ENCODE measurements at regions not wholly inside any gene's neighbourhood (a gene's known extent, or its start where the extent isn't known, plus 50 kb on each side); places are given as distances from the start of the nearest gene placed in this dataset.
"Not testable (repeated sequence)": the region's sequence is repeated elsewhere in the genome, so short reads cannot be mapped to it uniquely, and the experiment has no call there.

GRCh38 chr12:16807731-16808130 is 201.8 kb upstream of the LMO3 start:
- TF ChIP-seq MYC (IDR thresholded peaks at IDR 0.05; ENCODE audit: low read depth, low read length) (no peak), POLR2A (IDR thresholded peaks at IDR 0.05; ENCODE audit: extremely low read depth, insufficient read length) (no peak), CTCF (IDR thresholded peaks at IDR 0.05; ENCODE audit: low read depth, low read length) (no peak)
- TF ChIP-seq, protein P1, sequence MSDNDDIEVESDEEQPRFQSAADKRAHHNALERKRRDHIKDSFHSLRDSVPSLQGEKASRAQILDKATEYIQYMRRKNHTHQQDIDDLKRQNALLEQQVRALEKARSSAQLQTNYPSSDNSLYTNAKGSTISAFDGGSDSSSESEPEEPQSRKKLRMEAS (IDR thresholded peaks at IDR 0.05; ENCODE audit: low read depth, low read length) = no peak
- H3K4me3 ChIP-seq (ENCODE audit: low read depth, low read length) = no peak overlapping the region
- no peak for DNase-seq (ENCODE audit: low read depth)

DNA sequence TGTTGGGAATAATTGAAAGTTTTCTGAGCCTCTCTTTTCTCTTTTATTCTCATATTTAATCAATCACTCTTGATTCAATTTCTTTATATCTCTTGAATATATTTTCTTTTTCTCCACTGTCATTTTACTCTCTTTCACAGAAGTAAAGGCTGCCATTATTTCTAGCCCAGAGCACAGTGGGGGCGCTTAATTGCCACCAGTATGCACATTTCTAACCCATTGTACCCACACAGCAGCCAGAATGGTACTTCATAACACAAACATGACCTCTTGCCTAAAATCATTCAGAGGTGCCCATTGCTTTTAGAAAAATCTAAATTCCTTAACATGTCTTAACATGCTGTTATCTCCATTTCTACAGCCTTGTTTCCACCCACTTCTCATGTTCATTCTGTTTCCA is 190.2 kb upstream of the LMO3 start:
- DNase-seq (ENCODE audit: low read depth) = no peak
- TF ChIP-seq POLR2A (IDR thresholded peaks at IDR 0.05; ENCODE audit: extremely low read depth, insufficient read length) (no peak), MYC (IDR thresholded peaks at IDR 0.05; ENCODE audit: low read depth, low read length) (no peak), CTCF (IDR thresholded peaks at IDR 0.05; ENCODE audit: low read depth, low read length) (no peak)
- TF ChIP-seq, protein P1 (IDR thresholded peaks at IDR 0.05; ENCODE audit: low read depth, low read length) = no peak
- H3K4me3 ChIP-seq (ENCODE audit: low read depth, low read length) = no peak overlapping the region

GRCh38 chr12:16789204-16789790 is 183.3 kb upstream of the LMO3 start:
- no peak overlapping the region for H3K4me3 ChIP-seq (ENCODE audit: low read depth, low read length)
- DNase-seq (ENCODE audit: low read depth) = no peak
- TF ChIP-seq, protein P1 (IDR thresholded peaks at IDR 0.05; ENCODE audit: low read depth, low read length) = no peak
- TF ChIP-seq POLR2A (IDR thresholded peaks at IDR 0.05; ENCODE audit: extremely low read depth, insufficient read length) (no peak), CTCF (IDR thresholded peaks at IDR 0.05; ENCODE audit: low read depth, low read length) (no peak), MYC (IDR thresholded peaks at IDR 0.05; ENCODE audit: low read depth, low read length) (no peak)

- no peak for DNase-seq (ENCODE audit: low read depth)
- H3K4me3 ChIP-seq (ENCODE audit: low read depth, low read length) = no peak overlapping the region
- TF ChIP-seq, protein P1 (IDR thresholded peaks at IDR 0.05; ENCODE audit: low read depth, low read length) = no peak
- TF ChIP-seq MYC (IDR thresholded peaks at IDR 0.05; ENCODE audit: low read depth, low read length) = no peak
Observed at GRCh38 chr12:16788506-16789203, 182.7 kb upstream of the LMO3 start.

DNA sequence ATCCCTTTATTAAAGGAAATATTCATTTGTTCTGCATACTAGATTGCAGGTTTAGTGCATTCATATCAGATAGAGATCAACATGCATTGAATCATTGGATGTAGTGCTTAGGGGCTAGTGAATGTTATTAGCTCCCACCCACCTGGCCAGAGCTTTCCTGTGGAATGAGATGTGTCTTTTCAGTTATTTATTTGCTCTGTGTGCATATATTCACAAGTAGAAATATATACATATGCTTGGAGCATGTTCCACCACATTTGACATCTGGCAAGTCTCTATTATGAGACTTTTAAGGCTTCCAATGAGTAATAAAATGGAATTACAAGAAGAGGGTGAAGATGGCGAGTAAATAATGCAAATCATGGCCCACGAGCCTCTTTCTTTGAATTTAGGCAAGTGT is 180.0 kb upstream of the LMO3 start:
- no peak for TF ChIP-seq MYC (IDR thresholded peaks at IDR 0.05; ENCODE audit: low read depth, low read length)
- TF ChIP-seq, protein P1 (IDR thresholded peaks at IDR 0.05; ENCODE audit: low read depth, low read length) = no peak
- TF ChIP-seq POLR2A (IDR thresholded peaks at IDR 0.05; ENCODE audit: extremely low read depth, insufficient read length) = no peak

GRCh38 chr12:16785524-16785923 is 179.6 kb upstream of the LMO3 start:
- TF ChIP-seq, protein P1 (IDR thresholded peaks at IDR 0.05; ENCODE audit: low read depth, low read length) = no peak
- no peak overlapping the region for H3K4me3 ChIP-seq (ENCODE audit: low read depth, low read length)
- DNase-seq (ENCODE audit: low read depth) = no peak

More for the DNA sequence above, 180.0 kb upstream of the LMO3 start:
- no peak overlapping the region for H3K4me3 ChIP-seq (ENCODE audit: low read depth, low read length)
- DNase-seq (ENCODE audit: low read depth) = no peak

- not testable (repeated sequence) for DNase-seq (ENCODE audit: low read depth)
Observed at GRCh38 chr12:16769129-16769528, 163.2 kb upstream of the LMO3 start.

More at GRCh38 chr12:16769129-16769528, 163.2 kb upstream of the LMO3 start:
- not testable (repeated sequence) for H3K4me3 ChIP-seq (ENCODE audit: low read depth, low read length)

Measured in NB4 (cell line).